ENCODE measurements at regions not wholly inside any gene's neighbourhood (a gene's known extent, or its start where the extent isn't known, plus 50 kb on each side); places are given as distances from the start of the nearest gene placed in this dataset.
"Not testable (repeated sequence)": the region's sequence is repeated elsewhere in the genome, so short reads cannot be mapped to it uniquely, and the experiment has no call there.

DNA sequence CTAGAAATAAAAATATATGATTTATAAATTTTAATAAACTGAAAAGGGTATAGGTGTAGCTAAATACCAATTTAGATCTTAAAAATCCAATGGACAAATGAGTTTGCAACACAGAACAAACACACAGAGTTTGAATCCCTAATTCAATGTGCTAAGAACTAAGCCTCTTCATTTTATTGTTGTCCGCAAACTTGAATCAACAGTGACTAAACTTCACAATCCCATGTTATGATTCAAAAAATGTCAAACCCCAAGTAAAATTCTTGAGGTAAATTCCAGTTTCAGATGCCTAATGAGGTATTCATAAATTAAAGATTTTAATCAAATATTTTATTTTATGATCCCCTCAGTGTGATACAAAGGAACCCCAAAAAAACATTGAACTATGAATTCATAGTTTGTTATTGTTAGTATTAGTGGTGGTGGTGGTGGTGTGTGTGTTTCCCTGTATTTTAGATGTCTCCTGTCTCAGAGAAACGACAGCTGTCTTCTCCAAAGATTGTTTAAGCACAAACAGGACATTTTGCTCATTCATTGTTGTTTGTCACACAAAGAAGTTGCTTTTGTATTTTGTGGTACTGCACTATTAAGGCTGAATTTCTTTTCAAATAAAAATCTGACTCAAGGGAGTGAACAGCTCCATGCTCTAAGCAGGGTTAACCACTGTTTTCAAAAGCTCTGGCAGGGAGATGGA is 259.8 kb downstream of the OSR1 start:
- no peak for DNase-seq

DNA sequence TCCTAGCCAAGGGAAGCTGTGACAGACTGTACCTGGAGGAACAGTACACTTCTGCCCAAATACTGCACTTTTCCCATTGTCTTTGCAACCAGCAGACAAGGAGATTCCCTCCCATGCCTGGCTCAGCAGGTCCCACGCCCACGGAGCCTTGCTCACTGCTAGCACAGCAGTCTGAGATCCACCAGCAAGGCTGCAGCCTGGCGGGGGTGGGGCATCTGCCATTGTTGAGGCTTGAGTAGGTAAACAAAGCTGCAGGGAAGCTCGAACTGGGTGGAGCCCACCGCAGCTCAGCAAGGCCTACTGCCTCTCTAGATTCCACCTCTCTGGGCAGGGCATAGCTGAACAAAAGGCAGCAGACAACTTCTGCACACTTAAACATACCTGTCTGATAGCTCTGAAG is 268.9 kb downstream of the OSR1 start:
- DNase-seq = not testable (repeated sequence)

DNA sequence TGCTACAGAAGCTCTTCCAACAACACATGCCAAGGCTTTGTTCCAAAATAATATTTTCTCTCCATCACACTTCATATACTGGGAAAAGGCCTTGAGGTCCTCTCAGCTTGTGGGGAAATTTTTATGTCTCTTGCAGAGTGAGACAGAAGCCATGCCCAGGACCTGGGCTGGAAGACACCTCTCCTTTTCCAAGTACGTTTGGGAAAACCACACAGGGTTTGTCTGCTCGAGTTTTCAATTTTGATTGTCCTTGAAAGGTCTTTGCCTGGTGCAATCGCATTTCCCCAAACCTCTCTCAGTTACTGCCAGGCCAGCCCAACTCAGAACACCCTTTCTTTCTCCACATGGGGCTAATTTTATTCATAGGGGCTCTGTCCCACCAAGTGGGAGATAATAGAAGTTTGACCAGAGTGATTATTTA is 272.2 kb downstream of the OSR1 start:
- no peak for DNase-seq

DNA sequence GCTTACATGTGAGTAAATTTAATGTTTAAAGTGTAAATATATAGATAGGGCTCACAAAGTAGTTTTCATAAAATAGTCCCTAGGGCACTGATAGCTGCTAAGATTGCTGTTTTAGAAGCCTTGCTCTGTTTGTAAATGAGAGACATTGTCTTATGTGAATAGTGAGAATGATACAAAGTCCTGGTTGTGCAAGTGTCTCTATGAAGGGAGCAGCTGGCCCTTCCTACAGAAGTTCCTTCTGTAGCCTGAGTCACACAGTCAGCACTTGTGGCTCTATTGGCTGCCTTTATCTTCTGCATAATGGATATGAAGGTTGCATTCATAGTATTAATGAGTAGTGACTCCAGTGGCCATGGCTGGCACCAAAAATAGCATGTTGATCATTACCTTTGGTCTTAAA is 279.7 kb downstream of the OSR1 start:
- DNase-seq = no peak

DNA sequence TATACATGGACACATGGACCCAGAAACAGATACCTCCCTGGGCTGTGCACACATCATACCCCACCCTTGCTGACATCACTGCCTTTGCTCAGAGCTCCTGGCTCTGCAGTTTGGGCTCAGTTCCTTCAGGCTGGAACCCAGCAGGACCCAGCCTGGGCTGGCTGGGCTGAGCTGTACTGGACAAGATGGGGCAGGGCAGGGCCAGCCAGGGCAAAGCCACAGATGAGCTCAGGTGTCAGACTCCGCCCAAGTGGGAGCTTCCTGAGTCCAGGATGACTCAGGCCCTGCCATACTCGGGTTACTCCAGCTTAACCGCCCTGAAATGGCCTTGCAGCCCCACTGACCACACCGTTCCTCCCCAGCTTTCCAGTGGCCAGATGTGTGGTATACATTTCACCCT is 284.9 kb downstream of the OSR1 start:
- DNase-seq = no peak

DNA sequence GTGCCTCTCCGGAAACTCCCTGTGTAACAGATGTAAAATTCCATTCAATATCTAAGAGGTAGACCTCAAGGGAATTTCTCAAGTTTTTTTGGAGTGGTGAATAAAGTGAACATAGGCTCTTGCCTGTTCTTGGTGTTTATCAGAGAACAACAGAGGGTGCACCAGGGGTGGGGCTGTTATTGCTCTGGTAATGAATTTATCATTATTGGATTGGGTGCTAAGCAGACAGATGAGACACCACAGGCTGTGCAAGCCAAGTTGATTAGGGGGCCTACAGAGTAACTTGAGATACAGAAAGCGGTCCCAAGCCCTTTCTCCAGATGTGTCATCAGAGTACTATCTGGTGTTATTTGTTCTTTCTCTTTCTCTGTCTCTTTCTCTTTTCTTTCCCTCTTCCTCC is 286.3 kb downstream of the OSR1 start:
- DNase-seq = no peak

DNA sequence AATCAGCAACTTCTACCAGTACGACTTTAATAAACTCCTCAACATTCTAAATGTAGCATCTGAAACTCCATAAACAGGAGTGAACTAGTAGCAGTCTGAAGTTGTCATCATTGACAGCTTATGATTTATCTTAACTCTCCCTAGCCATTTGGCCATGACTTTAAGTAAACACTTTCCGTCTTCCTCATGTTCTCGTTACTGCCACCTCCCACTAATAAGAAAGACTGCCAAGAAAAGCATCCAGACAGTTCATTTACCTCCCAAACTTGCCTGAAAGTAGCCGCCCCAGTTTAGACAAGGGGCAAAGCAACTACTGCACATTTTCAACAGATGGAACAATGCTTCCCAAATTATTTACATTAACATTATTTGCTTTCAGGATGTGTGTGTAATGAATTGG is 287.5 kb downstream of the OSR1 start:
- DNase-seq = no peak

DNA sequence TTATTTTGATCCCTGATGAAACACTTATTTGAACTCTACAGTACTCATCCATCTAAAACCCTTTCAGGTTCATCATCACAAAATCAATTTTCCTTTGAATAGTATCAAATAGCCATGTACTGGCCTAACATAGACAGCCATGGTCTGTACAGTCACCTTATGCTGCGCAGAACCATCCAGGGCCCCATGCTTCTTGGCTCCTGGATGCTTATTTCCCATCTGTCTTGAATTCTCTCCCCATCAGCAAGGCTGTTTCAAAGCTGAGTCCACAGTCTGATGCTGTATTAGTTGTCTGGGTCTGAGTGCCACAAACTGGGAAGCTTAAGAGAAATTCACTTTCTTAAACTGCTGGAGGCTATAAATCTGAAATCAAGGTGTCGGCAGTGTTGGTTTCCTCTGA is 290.2 kb downstream of the OSR1 start:
- DNase-seq = no peak

DNA sequence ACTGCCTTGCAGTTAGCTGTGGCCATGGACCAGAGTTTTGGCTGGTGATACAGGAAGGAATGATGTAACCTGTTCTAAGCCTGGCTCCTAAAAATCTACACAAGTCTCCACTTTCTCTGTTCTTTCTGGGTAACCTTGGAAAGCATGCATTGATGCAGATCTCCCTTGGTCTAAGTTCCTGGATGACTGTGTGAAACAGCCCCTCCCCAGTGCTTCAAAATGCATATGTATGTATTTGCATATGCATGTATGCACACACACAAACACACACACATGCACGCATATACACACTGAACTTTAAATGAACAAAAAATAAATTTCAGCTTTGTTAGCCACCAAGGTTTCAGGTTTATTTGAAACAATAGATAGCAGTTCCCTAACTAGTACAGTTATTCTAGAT is 296.1 kb downstream of the OSR1 start:
- no peak for DNase-seq

DNA sequence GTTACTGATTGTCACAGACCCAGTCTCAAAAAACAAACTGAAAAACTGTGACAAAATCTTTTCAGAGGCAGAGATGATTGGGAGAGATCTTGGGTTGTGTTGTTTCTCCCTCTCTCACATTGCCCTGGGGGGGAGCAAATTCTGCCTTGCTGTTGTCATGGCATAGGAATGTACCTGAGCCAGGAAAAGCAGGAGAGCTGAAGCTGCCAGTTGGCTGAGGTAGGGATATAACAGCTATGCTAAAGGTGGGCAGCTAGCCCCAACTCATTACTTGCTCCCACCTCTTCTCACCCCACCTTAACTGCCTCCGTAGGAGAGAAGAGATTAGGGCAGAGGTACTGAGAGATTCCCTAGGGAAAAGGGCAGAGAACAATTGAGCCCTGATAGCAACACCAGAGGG is 299.3 kb downstream of the OSR1 start:
- no peak for DNase-seq

DNA sequence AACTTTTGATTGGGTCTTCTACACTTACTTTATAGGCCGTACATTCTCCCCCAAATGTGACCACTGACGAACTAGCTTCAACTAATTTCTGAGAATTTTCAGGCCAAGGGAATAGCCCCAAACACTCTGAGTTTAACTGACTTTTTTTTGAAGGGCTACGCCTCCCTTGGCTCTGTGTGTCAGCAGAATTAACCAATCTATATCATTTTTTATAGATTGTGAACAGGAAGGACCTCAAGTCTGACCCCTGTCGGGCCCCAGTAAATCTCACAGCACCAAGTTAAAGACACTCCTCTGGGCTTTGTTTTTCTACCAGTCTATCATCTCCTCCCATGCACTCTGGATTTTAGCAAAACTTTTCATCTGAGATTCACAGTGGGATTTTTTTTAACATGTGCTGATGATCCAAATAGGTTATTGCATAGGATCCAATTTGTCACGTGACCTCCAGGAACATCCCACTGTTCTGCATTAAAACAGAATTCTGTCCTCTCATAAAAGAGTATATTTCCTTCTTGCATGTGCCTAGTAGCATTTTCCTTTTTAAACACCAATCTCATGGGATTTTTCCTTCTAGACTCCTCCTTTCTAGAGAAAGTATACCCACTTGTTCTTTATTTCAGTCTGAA is 307.1 kb downstream of the OSR1 start:
- no peak for DNase-seq

DNA sequence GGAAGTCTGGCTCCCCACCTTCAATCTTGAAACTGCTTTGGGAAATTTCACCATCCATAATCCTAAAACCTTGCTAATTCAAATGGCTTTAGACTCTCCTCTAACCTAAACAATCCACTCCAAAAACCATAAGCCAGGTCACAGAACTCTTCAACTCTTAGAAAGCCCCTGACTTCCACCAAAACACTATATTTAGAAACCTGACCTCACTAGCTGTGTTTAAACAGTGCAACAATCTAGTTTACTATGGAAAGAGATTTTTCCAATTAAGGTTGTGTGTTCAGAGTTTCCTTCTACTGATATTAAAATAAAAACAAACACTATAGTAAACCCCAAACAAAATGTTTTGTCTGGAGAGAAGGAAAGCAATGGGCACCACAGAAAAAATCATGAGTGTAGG is 308.1 kb downstream of the OSR1 start:
- DNase-seq = no peak

DNA sequence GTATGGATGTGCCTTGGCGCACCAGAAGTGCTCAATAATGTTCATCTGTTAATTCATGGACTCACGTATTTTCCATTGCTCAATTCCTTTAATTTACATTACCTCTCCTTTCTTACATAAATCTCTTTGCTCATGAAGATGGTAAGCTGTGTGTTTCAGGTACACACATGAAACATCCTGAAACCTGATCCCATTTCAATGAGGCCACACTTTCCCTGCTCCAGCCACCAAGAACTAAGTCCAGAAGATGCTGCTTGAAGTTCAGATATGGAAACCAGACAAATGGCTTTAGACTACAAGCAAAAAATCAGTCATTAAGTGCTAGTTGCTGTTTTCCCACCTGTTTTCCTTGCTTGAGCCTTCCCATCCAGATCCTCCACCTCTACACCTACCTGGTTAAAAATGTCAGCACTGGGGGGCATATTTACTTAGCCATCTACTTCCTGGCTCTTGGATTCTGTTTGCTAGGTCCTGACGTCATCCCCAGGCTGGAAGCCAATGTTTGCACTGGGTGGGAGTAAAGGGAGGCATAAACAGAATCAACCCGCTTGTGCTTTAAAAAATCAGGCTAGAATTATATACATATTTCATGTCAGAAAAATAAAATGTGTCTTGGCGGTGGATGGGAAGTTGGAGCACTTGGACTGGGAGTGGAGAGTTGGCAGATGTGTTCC is 309.7 kb downstream of the OSR1 start:
- DNase-seq = no peak

DNA sequence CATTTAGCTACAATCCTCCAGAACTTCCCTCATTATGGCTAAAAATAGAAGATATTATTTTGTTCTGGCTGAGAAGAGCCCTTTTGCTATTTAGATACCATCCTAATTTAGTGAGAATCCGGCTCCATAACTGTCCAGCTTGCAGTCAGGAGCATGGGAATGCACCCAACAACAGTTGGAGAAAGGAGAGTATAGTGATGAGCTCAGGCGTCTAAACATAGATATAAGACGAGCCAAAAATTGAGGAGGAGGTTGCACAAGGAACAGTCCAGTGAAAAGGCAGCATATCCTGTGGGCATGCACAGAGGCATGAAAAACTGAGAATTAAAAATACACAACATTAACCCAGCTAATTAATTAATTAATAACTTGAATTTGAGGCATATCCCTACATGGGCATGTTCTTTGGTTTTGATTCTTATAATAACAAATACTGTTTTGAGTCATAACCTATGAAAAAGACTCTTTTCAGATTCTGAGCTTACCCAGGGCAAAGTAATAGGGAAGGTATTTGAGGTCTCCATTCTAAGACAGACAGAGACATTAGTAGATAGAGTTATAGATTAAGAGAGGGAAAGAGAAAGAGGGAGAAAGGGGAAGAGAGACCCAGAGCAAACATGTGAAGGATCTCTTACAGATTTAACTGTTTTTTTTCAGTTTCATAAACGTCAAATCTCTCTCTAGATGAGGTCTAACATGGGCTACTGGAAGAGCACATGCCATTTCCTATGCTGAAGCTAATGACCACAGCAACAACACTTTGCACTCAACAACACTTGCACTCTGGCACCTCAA is 311.2 kb downstream of the OSR1 start:
- no peak for DNase-seq

DNA sequence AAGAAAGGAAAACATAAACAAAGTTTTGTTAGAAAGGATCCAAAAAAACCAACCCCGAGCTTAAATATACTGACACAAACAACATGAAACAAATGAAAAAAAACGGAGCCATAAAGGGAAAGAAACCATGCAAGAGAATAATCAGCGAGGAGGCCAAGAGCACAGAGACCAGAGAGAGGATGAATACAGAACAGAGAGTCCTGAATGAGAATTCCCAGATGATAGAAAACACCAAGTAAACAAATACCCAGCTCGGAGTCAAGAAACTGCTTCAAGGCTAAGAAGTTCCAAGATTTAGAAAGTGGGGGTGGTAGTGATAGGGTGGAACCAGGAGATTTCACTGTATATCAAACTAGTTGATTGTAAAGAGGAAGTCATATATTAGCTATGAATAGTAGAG is 313.3 kb downstream of the OSR1 start:
- no peak for DNase-seq

DNA sequence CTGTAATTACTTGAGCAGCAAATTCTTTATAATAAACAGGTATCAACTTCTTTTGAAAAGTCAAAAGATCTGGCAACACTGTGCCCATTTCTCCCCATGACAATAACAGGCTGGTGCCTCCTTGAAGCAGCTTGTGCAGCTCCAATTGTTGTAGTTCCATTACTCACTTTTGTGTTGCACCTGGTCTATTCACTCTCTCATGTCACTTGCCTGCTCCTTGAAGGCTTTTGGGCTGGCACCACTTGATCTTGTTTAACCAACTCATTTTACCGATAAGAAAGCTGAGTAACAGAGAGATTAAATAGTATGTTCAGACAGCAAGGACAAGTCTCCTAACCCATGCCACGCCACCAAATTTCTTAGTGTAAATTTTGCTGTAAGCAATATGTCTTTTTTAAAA is 314.5 kb downstream of the OSR1 start:
- no peak for DNase-seq

DNA sequence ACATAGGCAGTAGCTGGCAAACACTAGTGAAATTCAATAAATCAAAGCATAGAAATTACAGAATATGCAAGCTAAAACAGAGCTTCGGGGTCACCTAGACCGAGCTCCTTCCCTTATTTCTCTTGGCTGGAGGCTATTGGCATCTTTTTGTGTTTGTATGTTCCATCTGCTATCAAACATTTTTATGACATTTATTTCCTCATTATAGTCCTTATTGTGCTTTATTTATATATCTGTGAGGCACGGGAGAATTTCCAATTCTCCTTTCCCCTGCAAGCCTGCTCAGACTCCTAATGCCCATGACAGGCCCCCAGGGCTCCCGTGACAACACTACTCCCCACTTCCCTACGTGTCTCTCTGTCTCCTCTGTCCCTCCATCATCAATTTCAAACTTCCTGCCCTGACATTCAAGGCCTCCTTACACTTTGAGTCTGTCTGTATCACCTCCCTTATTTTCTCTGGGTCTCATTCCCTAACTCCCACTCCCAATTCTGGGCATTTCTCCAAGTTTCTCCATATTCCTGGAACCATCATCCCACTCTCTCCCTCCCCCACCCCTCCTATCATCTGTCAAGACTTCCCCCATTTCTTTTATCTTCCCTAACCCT is 316.9 kb downstream of the OSR1 start:
- DNase-seq = no peak

DNA sequence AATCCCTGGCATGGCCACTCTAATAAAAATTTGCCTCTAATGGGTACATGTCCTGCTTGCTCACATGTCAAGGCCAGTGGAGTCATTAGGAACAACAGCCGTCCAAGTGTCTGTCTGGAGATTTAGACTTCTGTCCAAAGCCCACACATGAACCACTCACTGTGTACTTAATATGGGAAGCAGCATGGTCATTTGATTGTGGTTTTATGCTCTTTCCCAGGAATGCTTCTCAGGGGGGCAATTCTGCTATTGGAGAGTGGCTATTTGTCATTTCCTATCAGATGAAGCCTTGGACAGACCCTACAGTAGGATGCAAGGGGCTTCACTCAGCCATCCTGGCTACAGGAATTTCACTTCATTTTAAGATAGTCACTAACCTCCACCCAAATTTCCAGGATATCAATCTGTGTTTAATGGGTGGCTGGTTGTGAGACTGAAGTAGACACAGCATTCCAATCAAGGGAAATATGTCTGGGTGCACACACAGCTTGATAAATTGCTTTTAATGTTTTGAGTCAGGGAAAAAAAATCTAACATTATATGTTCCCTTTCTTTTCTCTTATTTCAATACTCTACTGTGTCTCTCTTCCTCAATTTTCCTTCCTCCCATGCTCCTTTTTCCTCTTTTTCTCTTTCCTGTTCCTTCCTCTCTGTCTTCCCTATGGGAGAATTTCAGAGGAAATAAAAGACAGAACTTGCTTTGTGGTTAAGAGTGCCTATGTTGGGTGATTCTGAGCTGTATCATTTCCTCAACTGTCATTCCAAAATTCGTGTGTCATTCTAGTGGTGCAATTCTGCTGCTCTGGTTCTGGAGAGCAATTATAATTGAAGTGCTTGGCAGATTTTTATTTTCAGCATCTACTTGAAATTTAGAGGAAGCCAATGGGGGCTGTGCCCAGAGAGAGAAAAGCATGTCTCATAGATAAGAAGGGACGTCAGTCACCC is 320.1 kb downstream of the OSR1 start:
- DNase-seq = no peak

DNA sequence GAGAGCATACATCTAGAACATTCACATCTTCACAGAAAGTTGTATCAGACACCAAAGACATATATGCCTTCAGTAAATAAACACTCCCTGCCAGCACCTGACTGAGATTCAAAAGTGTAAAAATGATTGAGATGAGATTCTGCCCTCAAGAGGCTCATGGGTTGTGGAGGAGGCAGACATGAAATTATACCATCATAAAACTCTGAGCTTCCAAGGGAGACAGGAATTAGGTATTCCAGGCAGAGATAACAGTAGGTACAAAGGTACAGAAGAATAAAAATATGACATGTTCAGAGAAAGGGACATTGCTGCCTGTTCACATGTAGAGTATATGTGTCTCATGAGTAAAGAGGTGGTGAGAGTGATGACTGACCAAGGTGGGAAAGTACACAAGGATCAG is 322.3 kb downstream of the OSR1 start:
- no peak for DNase-seq

DNA sequence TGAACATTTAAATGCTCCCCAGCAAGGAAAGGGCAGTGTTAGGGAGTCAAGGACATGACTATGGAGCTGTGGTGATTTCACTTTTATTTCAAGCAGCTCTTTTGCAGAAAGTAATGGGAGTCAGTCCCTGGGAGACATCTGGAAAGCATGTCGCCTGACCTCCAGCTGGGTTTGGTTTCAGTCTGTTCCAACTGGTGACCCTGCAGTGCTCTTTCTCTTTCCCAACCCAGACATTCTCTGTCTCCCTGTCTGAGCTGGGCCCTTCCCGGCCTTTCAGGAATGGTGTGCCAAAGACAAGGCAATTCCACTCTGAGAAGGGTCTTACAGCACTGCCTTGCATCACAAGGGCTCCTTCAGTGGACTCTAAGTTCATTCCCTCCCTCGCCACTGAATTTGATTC is 323.2 kb downstream of the OSR1 start:
- no peak for DNase-seq

DNA sequence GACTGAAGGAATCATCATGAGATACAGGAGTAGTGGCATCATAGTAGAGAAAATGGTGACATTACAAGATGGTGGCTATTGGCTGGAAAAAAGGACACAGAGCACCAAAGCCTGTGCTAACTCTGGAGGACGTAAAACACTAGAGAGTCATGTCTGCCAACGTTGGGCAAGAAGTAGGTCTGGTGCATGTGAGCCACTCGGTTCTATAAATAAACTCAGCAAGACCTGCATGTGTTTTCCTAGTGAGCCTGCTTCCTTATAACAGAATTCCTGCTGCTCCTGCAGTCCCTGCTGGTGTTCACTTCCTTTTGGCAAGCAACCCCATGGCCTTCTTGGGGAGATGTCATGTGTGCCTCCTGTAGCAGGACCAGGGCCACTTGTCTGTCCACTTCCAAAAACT is 325.2 kb downstream of the OSR1 start:
- no peak for DNase-seq

DNA sequence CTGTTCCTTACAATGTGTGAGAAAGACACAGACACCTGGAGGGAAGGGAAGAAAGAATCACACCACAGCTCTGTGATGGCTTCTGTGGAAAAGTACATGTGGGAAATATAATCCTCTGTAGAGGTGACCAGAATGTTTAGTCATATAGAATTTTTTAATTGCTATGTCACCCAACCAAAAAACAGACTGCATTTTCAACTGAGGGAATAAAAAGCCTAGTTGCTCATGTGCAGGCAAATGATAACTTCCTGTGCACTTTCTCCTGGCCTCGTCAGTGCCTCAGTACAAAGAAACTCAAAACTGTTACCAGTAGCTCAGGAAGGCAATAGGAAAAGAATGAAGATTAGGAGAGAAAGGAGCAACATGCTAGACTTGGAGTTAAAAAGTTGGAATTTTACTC is 326.8 kb downstream of the OSR1 start:
- DNase-seq = no peak
